CD1c-positive myeloid dendritic cell (primary cell): ENCODE measurements at regions not wholly inside any gene's neighbourhood (a gene's known extent, or its start where the extent isn't known, plus 50 kb on each side); places are given as distances from the start of the nearest gene placed in this dataset.
"Not testable (repeated sequence)": the region's sequence is repeated elsewhere in the genome, so short reads cannot be mapped to it uniquely, and the experiment has no call there.

ENCODE experiments used
- DNase-seq: peaks from one replicate; pipeline ENCODE4 v3.0.0-alpha.2; 2016; ENCODE audit errors: extremely low spot score

- DNase-seq, result not testable (repeated sequence)
These were observed 51.5 kb upstream of the MBNL1 start for GRCh38 chr3:152216960-152217865.

GRCh38 chr3:152218602-152219001, 50.1 kb upstream of the MBNL1 start:
- no peak for DNase-seq
